Stimulated activated CD8-positive, alpha-beta memory T cell treated with anti-CD3 and anti-CD28 coated beads, Interleukin-7, amount 100 ng/mL, for 48 hours (primary cell): ENCODE measurements at regions not wholly inside any gene's neighbourhood (a gene's known extent, or its start where the extent isn't known, plus 50 kb on each side); places are given as distances from the start of the nearest gene placed in this dataset.
"Not testable (repeated sequence)": the region's sequence is repeated elsewhere in the genome, so short reads cannot be mapped to it uniquely, and the experiment has no call there.

ENCODE experiments used
- DNase-seq, 2 donors: peaks; one replicate each; pipeline ENCODE4 v3.0.0-alpha.2; 2020; ENCODE audit warnings: low read depth in 1 of 2; ENCODE audit errors: extremely low read depth in 1 of 2

- not testable (repeated sequence) for DNase-seq
Measured at GRCh38 chr3:20921112-20921511, 735.1 kb upstream of the SGO1 start.

GRCh38 chr3:20916951-20917606, 731.1 kb upstream of the SGO1 start:
- DNase-seq = no peak

GRCh38 chr3:20914310-20914709, 728.3 kb upstream of the SGO1 start:
- DNase-seq = no peak

GRCh38 chr3:20912406-20912805, 726.4 kb upstream of the SGO1 start:
- DNase-seq = no peak

- no peak for DNase-seq
Measured at GRCh38 chr3:20909511-20909910, 723.5 kb upstream of the SGO1 start.

GRCh38 chr3:20905210-20905805, 719.3 kb upstream of the SGO1 start:
- DNase-seq = no peak

- DNase-seq = no peak
Measured at GRCh38 chr3:20904671-20905070, 718.7 kb upstream of the SGO1 start.

- DNase-seq = no peak
Measured at GRCh38 chr3:20898962-20899361, 713.0 kb upstream of the SGO1 start.

- no peak for DNase-seq
Measured at GRCh38 chr3:20890111-20890519, 704.1 kb upstream of the SGO1 start.

- DNase-seq = no peak
Measured at GRCh38 chr3:20878691-20879090, 692.7 kb upstream of the SGO1 start.

- DNase-seq = no peak
Measured at GRCh38 chr3:20873235-20873634, 687.2 kb upstream of the SGO1 start.

- no peak for DNase-seq
Measured at GRCh38 chr3:20870106-20870899, 684.3 kb upstream of the SGO1 start.

- DNase-seq = no peak
Measured at GRCh38 chr3:20865803-20866202, 679.8 kb upstream of the SGO1 start.

GRCh38 chr3:20861454-20861853, 675.4 kb upstream of the SGO1 start:
- no peak for DNase-seq

- DNase-seq = no peak
Measured at GRCh38 chr3:20857636-20858035, 671.6 kb upstream of the SGO1 start.

- no peak for DNase-seq
Measured at GRCh38 chr3:20853890-20854289, 667.9 kb upstream of the SGO1 start.

- DNase-seq = no peak
Measured at GRCh38 chr3:20852712-20853111, 666.7 kb upstream of the SGO1 start.

GRCh38 chr3:20849975-20850374, 664.0 kb upstream of the SGO1 start:
- DNase-seq = no peak

GRCh38 chr3:20846832-20847231, 660.8 kb upstream of the SGO1 start:
- no peak for DNase-seq

GRCh38 chr3:20846066-20846465, 660.1 kb upstream of the SGO1 start:
- no peak for DNase-seq

- no peak for DNase-seq
Measured at GRCh38 chr3:20844851-20845250, 658.8 kb upstream of the SGO1 start.
